ENCODE measurements at regions not wholly inside any gene's neighbourhood (a gene's known extent, or its start where the extent isn't known, plus 50 kb on each side); places are given as distances from the start of the nearest gene placed in this dataset.

DNA sequence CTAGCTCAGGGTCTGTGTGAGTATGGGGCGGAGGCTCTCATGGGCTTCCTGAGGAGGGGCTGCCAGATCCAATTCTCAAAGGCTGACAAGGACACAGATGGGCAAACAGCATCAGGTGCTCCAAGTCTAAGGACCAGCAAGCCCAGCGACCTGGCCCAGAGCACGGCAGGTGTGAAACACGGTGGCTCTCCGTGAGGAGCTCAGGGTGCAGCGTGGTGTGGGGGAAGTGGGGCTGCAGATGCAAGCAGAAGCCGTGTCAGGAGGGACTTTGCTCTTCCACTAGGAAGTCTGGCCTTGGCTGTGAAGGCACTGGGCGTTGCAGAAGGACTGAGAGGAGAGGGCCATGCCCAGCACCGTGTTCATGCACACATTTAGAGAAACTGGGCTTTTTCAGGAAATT lies 420.0 kb downstream of the GADD45G start:
- Histone ChIP-seq H3K9me3 (peaks cover 0 to 3% of the 10 kb centered on the region in 2 donors), H3K27ac (no peak overlapping the region), H3K27me3 (no peaks in the 10 kb centered on the region), H3K4me3 (no peak overlapping the region), H3K4me1 (peaks cover 0 to 7% of the 10 kb centered on the region in 2 donors), H3K36me3 (no peaks in the 10 kb centered on the region)
- ATAC-seq (no peak), DNase-seq (no peak)
- intact Hi-C loops (cut with DNase I), result no loop called here
- TF ChIP-seq CTCF (IDR thresholded peaks at IDR 0.05), result no peak

- peaks cover 0 to 3% of the 10 kb centered on the region in 2 donors for H3K9me3 ChIP-seq
- no peak for ATAC-seq
- H3K27ac ChIP-seq, result no peak overlapping the region
- H3K27me3 ChIP-seq, result no peaks in the 10 kb centered on the region
- no peak for DNase-seq
- no peaks in the 10 kb centered on the region for H3K36me3 ChIP-seq
- TF ChIP-seq CTCF (IDR thresholded peaks at IDR 0.05), result no peak
- intact Hi-C loops (cut with DNase I), result no loop called here
- H3K4me3 ChIP-seq, result no peak overlapping the region
- H3K4me1 ChIP-seq, result peaks cover 0 to 7% of the 10 kb centered on the region in 2 donors
These were observed 421.0 kb downstream of the GADD45G start for GRCh38 chr9:90025816-90026215.

DNA sequence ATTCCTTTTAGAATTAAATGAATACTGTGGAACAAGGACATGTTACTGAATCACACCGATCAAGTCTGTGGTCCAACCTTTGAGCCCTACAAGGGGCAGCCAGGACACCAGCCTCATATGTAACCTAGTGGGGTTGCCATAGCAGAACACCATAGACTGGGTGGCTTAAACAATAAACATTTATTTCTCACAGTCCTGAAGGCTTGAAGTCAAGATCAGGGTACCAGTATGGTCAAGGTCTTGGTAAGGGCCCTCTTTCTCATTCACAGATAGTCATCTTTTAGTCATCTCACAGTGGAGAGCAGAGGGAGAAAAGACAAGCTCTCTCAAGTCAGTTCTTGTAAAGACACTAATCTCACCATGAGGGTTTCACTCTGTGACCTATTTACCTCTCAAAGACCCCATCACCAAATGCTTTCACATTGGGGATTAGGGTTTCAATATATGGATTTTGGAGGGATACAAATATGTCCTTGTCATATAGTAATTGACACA lies 422.5 kb downstream of the GADD45G start:
- intact Hi-C loops (cut with DNase I), result no loop called here
- Histone ChIP-seq H3K27ac (no peak overlapping the region), H3K36me3 (no peaks in the 10 kb centered on the region), H3K27me3 (no peaks in the 10 kb centered on the region), H3K4me1 (peaks cover 0 to 7% of the 10 kb centered on the region in 2 donors), H3K9me3 (no peaks in the 10 kb centered on the region), H3K4me3 (no peak overlapping the region)
- TF ChIP-seq CTCF (IDR thresholded peaks at IDR 0.05), result no peak
- DNase-seq (no peak), ATAC-seq (no peak)

GRCh38 chr9:90029386-90029785 lies 424.6 kb downstream of the GADD45G start:
- Histone ChIP-seq H3K36me3 (no peaks in the 10 kb centered on the region), H3K9me3 (no peaks in the 10 kb centered on the region), H3K4me3 (no peak overlapping the region), H3K27ac (no peak overlapping the region), H3K27me3 (no peaks in the 10 kb centered on the region), H3K4me1 (peaks cover 0 to 4% of the 10 kb centered on the region in 2 donors)
- TF ChIP-seq CTCF (IDR thresholded peaks at IDR 0.05), result no peak
- intact Hi-C loops (cut with DNase I), result no loop called here
- ATAC-seq, result no peak
- no peak for DNase-seq

DNA sequence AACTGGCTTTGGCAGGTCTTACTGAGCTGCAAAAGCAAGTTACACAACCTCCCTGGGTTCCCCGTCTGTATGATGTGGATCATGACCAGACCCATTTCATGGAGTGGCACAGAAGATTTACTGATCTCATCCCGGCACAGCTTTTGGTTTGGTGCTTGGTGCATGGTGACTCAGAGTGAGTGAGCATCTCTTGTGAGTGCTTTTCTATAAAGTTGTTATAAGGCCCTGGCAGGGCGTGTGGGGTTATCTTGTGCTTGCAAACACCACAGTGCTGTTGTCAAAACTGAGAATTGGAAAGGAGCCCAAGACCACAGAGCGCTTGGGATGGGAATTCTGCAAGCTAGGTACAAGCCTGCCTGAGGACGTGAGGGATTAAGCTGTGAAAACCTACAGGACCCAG lies 425.2 kb downstream of the GADD45G start:
- TF ChIP-seq CTCF (IDR thresholded peaks at IDR 0.05), result no peak
- no peak for DNase-seq
- Histone ChIP-seq H3K9me3 (no peaks in the 10 kb centered on the region), H3K27me3 (no peaks in the 10 kb centered on the region), H3K36me3 (no peaks in the 10 kb centered on the region), H3K4me1 (no peaks in the 10 kb centered on the region), H3K27ac (no peak overlapping the region), H3K4me3 (no peak overlapping the region)
- intact Hi-C loops (cut with DNase I), result no loop called here
- ATAC-seq, result no peak
